GM19438 (cell line): ENCODE measurements at regions not wholly inside any gene's neighbourhood (a gene's known extent, or its start where the extent isn't known, plus 50 kb on each side); places are given as distances from the start of the nearest gene placed in this dataset.

Source experiments
- ATAC-seq: cut with Tn5 transposase; IDR thresholded peaks from one replicate; pipeline ENCODE4 v1.9.1; 2021; ENCODE audit warnings: low read depth; ENCODE audit not compliant: unreplicated experiment

GRCh38 chr10:128804411-128804810, 662.6 kb upstream of the MGMT start:
- ATAC-seq, result no peak

GRCh38 chr10:128808921-128809440, 658.1 kb upstream of the MGMT start:
- ATAC-seq, result no peak

DNA sequence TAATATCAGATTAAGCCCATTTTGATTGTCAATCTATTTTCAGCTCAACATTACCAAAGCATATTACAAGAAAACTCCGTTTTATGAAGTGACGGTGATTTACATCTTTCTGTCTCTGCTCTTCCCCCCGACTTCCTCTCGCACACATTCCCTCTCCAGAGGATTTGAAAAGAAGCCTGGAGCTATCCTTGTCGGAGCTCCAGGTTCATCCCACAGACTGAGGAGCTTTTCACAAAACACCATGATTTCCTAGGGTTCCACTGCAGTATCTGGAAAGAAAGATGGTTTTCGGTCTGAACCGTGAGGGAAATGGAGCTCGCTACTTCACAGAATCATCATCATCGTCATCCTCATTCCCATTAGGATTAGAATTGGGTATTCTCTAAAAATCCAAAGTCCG, 655.5 kb upstream of the MGMT start:
- no peak for ATAC-seq

DNA sequence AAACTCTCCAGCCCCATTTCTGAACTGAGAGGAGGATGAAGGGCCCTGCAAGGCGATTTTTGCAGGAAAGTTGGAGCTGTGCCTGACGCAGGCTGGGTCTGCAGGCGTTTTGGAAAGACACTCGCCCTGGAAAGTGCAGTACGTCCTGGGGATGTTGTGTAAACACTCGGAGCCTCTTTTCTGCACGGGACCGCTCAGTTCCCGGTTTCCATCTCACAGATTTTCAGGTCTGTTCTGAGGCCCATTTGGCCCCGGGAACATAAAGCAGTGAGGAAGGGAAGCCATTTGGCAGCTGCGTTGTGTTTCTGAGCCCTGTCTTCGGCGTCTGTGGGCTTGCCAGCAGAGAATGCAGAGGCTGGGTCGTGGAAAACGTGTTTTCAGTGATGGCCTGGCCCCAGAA, 655.0 kb upstream of the MGMT start:
- no peak for ATAC-seq

DNA sequence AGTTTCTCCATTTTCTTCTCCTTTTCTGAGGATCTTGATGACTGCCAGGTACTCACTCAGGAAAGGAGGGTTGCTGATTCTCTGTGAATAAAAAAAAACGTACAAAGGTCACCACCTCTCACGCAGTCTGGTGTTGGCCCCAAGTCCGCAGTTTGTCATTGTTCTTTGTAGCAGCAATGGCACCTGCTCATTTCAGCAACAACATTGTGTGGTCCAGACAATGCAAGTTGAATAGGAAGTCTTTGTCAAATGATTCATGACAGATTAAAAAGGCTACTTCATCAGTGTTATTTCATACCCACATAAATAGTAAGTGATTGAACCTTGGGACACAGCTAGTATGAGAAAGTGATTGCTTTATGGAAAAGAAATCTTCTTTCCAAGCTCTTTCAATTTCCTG, 653.5 kb upstream of the MGMT start:
- ATAC-seq, result no peak

DNA sequence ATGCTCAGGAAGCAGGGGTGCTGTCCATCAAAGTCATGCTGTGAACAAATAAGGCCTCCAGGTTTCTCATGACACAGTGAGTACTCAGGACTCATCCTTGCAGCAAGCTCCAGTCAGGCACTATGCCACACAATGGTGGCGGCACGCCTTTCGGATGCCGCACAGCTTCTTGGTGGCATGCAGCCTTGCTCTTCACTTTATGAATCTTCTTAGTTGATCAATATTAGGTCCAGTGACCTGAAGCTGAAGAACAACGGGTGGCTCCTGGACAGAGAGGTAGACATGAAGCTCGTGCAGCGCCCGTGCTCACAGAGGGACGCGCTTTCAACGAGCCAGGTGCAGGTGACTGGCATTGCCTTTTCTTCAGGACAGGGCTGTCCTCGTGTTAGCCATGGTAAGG, 653.0 kb upstream of the MGMT start:
- no peak for ATAC-seq

GRCh38 chr10:128814782-128815181, 652.3 kb upstream of the MGMT start:
- ATAC-seq, result no peak

GRCh38 chr10:128816726-128817125, 650.3 kb upstream of the MGMT start:
- ATAC-seq, result no peak

DNA sequence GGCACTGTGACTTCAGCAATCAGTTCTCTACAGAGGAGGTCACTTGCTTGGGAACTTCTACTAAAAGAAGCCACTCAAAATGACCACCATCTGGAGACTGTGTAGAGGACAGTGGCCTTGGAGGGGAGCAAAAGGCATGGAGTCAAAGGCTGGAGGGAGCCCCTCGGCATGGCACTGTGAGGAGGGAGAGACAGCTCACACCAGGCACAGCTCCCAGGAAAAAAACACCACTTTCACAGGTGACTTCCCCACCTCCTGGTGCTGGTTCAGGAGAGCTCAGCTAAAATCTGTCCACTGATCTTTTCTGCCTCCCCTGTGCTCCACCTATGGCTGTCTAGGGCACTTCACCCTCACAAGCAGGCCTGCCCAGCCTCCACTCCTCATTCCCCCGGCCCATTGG, 649.4 kb upstream of the MGMT start:
- no peak for ATAC-seq

GRCh38 chr10:128820663-128821062, 646.4 kb upstream of the MGMT start:
- no peak for ATAC-seq

- ATAC-seq, result no peak
These were observed 643.8 kb upstream of the MGMT start for GRCh38 chr10:128823201-128823600.

GRCh38 chr10:128825626-128826025, 641.4 kb upstream of the MGMT start:
- no peak for ATAC-seq

GRCh38 chr10:128833671-128834070, 633.4 kb upstream of the MGMT start:
- no peak for ATAC-seq

GRCh38 chr10:128835361-128835760, 631.7 kb upstream of the MGMT start:
- ATAC-seq, result no peak

GRCh38 chr10:128837478-128837877, 629.6 kb upstream of the MGMT start:
- no peak for ATAC-seq

DNA sequence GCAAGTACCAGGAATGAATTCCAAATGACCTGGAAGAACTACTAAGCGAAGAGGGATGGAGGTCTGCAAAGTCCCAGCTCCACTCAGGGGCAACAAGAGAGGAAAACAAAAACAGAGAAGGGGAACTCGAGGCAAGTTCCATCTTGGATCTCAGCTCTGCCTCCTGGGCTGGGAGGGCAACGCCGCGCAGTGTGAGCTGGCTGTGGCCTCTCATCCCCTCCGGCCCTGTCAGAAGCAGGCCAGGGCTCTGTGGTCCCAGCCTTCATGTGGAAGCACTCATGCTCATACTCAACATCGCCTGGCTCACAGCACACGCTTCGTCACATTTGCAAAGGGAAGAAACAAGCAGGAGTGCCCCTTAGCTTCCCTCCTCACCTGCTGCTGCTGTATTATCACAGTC, 627.9 kb upstream of the MGMT start:
- no peak for ATAC-seq

GRCh38 chr10:128839701-128840100, 627.3 kb upstream of the MGMT start:
- ATAC-seq, result no peak

- no peak for ATAC-seq
These were observed 623.1 kb upstream of the MGMT start for GRCh38 chr10:128843972-128844371.

DNA sequence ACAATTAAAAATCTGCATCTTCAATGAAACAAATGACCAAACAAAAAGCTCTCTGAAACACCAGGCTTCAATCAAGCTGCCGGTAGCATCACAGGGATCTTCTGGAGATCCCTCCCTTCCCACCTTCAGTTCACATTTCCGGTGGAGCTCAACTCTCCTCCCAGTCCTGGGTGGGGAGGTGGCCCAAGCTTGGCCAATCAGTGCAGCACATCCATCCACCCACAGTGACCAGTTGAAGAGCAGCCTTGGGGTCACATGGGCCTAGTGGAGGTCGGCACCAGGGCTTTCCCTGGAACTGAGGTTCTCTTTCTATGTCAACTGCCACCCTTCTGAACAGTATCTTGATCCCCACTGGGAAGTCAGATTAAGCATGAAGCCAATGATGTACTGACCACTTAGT, 620.1 kb upstream of the MGMT start:
- no peak for ATAC-seq

DNA sequence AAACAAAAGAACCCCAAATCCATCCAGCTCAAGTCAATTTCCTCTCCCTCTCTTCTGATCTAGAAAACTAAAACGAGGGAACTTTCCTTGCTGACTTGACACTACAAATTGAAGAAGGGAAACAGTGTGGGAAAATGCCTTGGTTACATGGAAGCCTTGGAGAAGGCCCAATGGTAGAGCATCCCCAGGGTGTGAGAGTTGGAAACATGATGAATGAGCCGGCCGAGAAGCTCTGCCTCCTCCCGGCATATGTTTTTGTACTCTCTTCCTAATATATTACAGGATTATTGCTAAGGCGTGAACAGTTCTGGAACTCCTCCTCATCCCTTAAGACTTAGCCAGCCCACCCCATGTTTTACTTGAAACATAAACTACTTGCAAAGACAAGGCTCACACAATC, 618.2 kb upstream of the MGMT start:
- ATAC-seq, result no peak

DNA sequence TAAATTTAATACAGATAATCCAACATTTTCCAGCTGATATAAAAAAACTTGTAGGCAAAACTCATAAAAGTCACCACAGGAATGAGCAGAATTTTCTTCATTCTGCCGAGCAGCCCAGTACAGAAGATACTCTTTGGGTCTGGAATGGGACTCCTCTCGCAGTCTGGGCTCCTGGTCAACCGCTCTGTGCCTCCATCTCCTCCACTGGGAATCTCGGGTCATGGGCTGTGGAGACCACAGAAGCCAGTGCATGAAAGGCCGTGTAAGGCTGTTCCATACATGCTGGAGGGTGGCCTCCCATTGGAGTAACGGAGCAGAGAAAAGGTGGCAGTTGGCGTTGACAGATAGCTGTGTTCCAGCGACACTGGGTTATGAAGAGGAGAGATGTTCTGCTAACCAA, 616.4 kb upstream of the MGMT start:
- no peak for ATAC-seq

DNA sequence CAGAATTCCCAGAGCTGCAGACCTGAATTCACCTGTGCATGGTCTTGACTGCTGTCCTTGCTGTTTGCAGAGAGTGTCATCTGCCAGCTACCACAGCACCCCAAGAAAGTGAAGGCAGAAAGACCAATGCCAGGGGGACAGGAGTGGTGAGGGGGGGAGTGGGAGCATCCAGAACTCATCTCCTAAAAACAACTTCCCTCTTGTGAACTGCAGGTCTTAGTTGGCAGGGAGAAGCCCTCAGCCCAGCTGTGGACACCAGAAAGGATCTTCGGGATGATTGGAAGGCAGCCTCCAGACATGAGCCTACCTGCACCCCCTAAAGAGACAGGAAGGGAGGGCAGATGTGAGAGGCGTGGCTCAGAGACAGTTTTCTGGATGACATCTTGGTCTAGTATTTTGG, 615.8 kb upstream of the MGMT start:
- no peak for ATAC-seq

DNA sequence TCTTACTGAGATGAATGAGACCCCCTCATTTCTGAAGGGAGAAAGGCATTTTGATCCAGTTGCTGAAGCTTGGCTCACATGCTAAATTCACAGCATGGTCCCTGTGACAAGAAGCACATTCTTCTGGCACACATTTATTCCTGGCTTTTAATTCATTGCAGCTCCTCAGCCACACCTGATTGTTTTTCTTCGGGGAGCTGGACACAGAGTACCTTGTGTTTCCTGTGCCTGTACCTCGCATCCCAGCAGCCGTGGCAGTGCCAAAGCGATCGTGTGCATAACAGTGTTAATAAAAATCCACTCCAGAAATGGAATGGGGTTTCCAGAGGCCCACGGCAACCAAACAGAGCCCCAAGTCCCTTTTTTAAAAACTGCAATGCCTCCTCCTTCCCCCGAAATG, 615.3 kb upstream of the MGMT start:
- no peak for ATAC-seq
